HUES48 (cell line): ENCODE measurements at regions not wholly inside any gene's neighbourhood (a gene's known extent, or its start where the extent isn't known, plus 50 kb on each side); places are given as distances from the start of the nearest gene placed in this dataset.

ENCODE experiments used
- H3K27ac ChIP-seq: one replicate; pipeline ENCODE4 v1.7.0; 2013; ENCODE audit warnings: low read depth, low read length, inconsistent platforms
- H3K27me3 ChIP-seq: 2 replicates; pipeline ENCODE4 v1.6.1; 2013; ENCODE audit warnings: mild to moderate bottlenecking, low read length; ENCODE audit not compliant: control insufficient read depth, insufficient read depth
- H3K36me3 ChIP-seq: 2 replicates; pipeline ENCODE4 v1.6.1; 2013; ENCODE audit warnings: low read length; ENCODE audit not compliant: control insufficient read depth, insufficient read depth
- H3K4me1 ChIP-seq: 2 replicates; pipeline ENCODE4 v1.6.1; 2013; ENCODE audit warnings: mild to moderate bottlenecking, low read length; ENCODE audit not compliant: control insufficient read depth, insufficient read depth
- H3K4me3 ChIP-seq: 2 replicates; pipeline ENCODE4 v1.5.1; 2013; ENCODE audit warnings: mild to moderate bottlenecking, low read depth, low read length
- H3K9ac ChIP-seq: 2 replicates; pipeline ENCODE4 v1.6.1; 2013; ENCODE audit warnings: mild to moderate bottlenecking, low read depth, low read length, moderate library complexity
- H3K9me3 ChIP-seq: 2 replicates; pipeline ENCODE4 v1.6.1; 2013; ENCODE audit warnings: low read length; ENCODE audit not compliant: control insufficient read depth, insufficient read depth

- Histone ChIP-seq H3K9ac (no peak overlapping the region), H3K36me3 (no peaks in the 10 kb centered on the region), H3K27me3 (no peaks in the 10 kb centered on the region), H3K27ac (no peak overlapping the region), H3K4me1 (peaks cover 8% of the 10 kb centered on the region; the same call in 1 of the 2 replicates), H3K4me3 (no peak overlapping the region), H3K9me3 (no peaks in the 10 kb centered on the region)
These were observed 610.3 kb upstream of the GALNTL6 start for GRCh38 chr4:171202908-171203307.

- Histone ChIP-seq H3K4me3 (no peak overlapping the region), H3K9ac (no peak overlapping the region), H3K9me3 (no peaks in the 10 kb centered on the region), H3K27ac (no peak overlapping the region), H3K27me3 (no peaks in the 10 kb centered on the region), H3K36me3 (no peaks in the 10 kb centered on the region), H3K4me1 (no peaks in the 10 kb centered on the region)
These were observed 626.5 kb upstream of the GALNTL6 start for GRCh38 chr4:171186700-171187099.

GRCh38 chr4:171181090-171181489 is 632.1 kb upstream of the GALNTL6 start:
- H3K27me3 ChIP-seq, result no peaks in the 10 kb centered on the region
- H3K27ac ChIP-seq, result no peak overlapping the region
- no peaks in the 10 kb centered on the region for H3K9me3 ChIP-seq
- no peak overlapping the region for H3K9ac ChIP-seq
- H3K4me3 ChIP-seq, result no peak overlapping the region
- H3K4me1 ChIP-seq, result no peaks in the 10 kb centered on the region
- no peaks in the 10 kb centered on the region for H3K36me3 ChIP-seq

GRCh38 chr4:171170671-171171070 is 642.5 kb upstream of the GALNTL6 start:
- Histone ChIP-seq H3K9ac (no peak overlapping the region), H3K27me3 (no peaks in the 10 kb centered on the region), H3K27ac (no peak overlapping the region), H3K4me1 (no peaks in the 10 kb centered on the region), H3K4me3 (no peak overlapping the region), H3K36me3 (no peaks in the 10 kb centered on the region), H3K9me3 (no peaks in the 10 kb centered on the region)

GRCh38 chr4:171169396-171169795 is 643.8 kb upstream of the GALNTL6 start:
- Histone ChIP-seq H3K4me1 (no peaks in the 10 kb centered on the region), H3K4me3 (no peak overlapping the region), H3K36me3 (no peaks in the 10 kb centered on the region), H3K27ac (no peak overlapping the region), H3K9ac (no peak overlapping the region), H3K9me3 (no peaks in the 10 kb centered on the region), H3K27me3 (no peaks in the 10 kb centered on the region)

GRCh38 chr4:171162478-171162877 is 650.7 kb upstream of the GALNTL6 start:
- H3K9me3 ChIP-seq, result no peaks in the 10 kb centered on the region
- H3K9ac ChIP-seq, result no peak overlapping the region
- no peak overlapping the region for H3K4me3 ChIP-seq
- no peaks in the 10 kb centered on the region for H3K36me3 ChIP-seq
- H3K27ac ChIP-seq, result no peak overlapping the region
- H3K4me1 ChIP-seq, result no peaks in the 10 kb centered on the region
- no peaks in the 10 kb centered on the region for H3K27me3 ChIP-seq

- Histone ChIP-seq H3K4me1 (no peaks in the 10 kb centered on the region), H3K4me3 (no peak overlapping the region), H3K9ac (no peak overlapping the region), H3K27me3 (no peaks in the 10 kb centered on the region), H3K9me3 (no peaks in the 10 kb centered on the region), H3K27ac (no peak overlapping the region), H3K36me3 (no peaks in the 10 kb centered on the region)
These were observed 655.6 kb upstream of the GALNTL6 start for GRCh38 chr4:171157462-171158082.

GRCh38 chr4:171142639-171143038 is 670.6 kb upstream of the GALNTL6 start:
- Histone ChIP-seq H3K4me1 (no peaks in the 10 kb centered on the region), H3K27ac (no peak overlapping the region), H3K4me3 (no peak overlapping the region), H3K9ac (no peak overlapping the region), H3K27me3 (no peaks in the 10 kb centered on the region), H3K9me3 (no peaks in the 10 kb centered on the region), H3K36me3 (no peaks in the 10 kb centered on the region)

- no peak overlapping the region for H3K9ac ChIP-seq
- H3K9me3 ChIP-seq, result no peaks in the 10 kb centered on the region
- H3K27ac ChIP-seq, result no peak overlapping the region
- no peaks in the 10 kb centered on the region for H3K4me1 ChIP-seq
- H3K36me3 ChIP-seq, result no peaks in the 10 kb centered on the region
- no peaks in the 10 kb centered on the region for H3K27me3 ChIP-seq
- H3K4me3 ChIP-seq, result no peak overlapping the region
These were observed 671.2 kb upstream of the GALNTL6 start for GRCh38 chr4:171142045-171142444.

GRCh38 chr4:171130256-171130801 is 682.9 kb upstream of the GALNTL6 start:
- Histone ChIP-seq H3K9me3 (no peaks in the 10 kb centered on the region), H3K27ac (no peak overlapping the region), H3K9ac (no peak overlapping the region), H3K4me3 (no peak overlapping the region), H3K4me1 (no peaks in the 10 kb centered on the region; the same call in 1 of the 2 replicates), H3K27me3 (no peaks in the 10 kb centered on the region), H3K36me3 (no peaks in the 10 kb centered on the region)

GRCh38 chr4:171118091-171118490 is 695.1 kb upstream of the GALNTL6 start:
- H3K27ac ChIP-seq, result no peak overlapping the region
- H3K9me3 ChIP-seq, result no peaks in the 10 kb centered on the region
- no peak overlapping the region for H3K4me3 ChIP-seq
- no peaks in the 10 kb centered on the region for H3K36me3 ChIP-seq
- H3K27me3 ChIP-seq, result no peaks in the 10 kb centered on the region
- no peak overlapping the region for H3K9ac ChIP-seq
- no peaks in the 10 kb centered on the region for H3K4me1 ChIP-seq
